GM12878 (cell line): ENCODE measurements at regions not wholly inside any gene's neighbourhood (a gene's known extent, or its start where the extent isn't known, plus 50 kb on each side); places are given as distances from the start of the nearest gene placed in this dataset.

Source experiments
- ATAC-seq: fragments of 200-7000 bp; cut with Tn5 transposase; 3 replicates; pipeline ENCODE4 v1.9.1; 2020; ENCODE audit warnings: mild to moderate bottlenecking, moderate library complexity
- BruUV-seq: library from RNA; stranded (reverse); fragments of 400-500 nt; replicated peaks from 2 replicates; lab custom pipeline; 2021; lab: Mats Ljungman, UMichigan
- CTCF ChIA-PET: fragments of 300-600 bp; sonication (Branson Sonifier 250); formaldehyde crosslinking; extraction: SDS; loops from one replicate; lab custom pipeline; 2021; ENCODE audit warnings: inconsistent platforms; lab: Yijun Ruan, JAX
- POLR2A ChIA-PET: fragments of 350-600 bp; formaldehyde crosslinking; extraction: SDS; loops from one replicate; lab custom pipeline; 2021; ENCODE audit warnings: inconsistent platforms; lab: Charles Lee
- RAD21 ChIA-PET: fragments of 300-600 bp; sonication (Branson Sonifier 250); formaldehyde crosslinking; loops from one replicate; lab custom pipeline; 2023; ENCODE audit warnings: antibody characterized with exemption; ENCODE audit not compliant: unreplicated experiment; lab: Charles Lee
- SMC1A ChIA-PET: fragments of 300-600 bp; sonication (Branson Sonifier 250); formaldehyde crosslinking; loops from one replicate; lab custom pipeline; 2023; ENCODE audit not compliant: unreplicated experiment, uncharacterized antibody; lab: Charles Lee
- DNase-seq: peaks from one replicate; pipeline ENCODE4 v3.0.0-alpha.2; 2011; ENCODE audit warnings: low read depth, low spot score
- FAIRE-seq: peaks from 3 replicates; lab custom pipeline; 2011; peaks lifted over from hg19 to GRCh38; lab: Jason Lieb, UNC
- H2AFZ ChIP-seq: 2 replicates; pipeline ENCODE4 v1.6.0; 2011; ENCODE audit warnings: low read depth, low read length, control low read depth; ENCODE audit not compliant: control insufficient read depth
- H3K27ac ChIP-seq: 2 replicates; pipeline ENCODE4 v1.5.1; 2011; ENCODE audit warnings: control low read depth; ENCODE audit not compliant: control insufficient read depth, insufficient read depth
- H3K27me3 ChIP-seq, 2 experiments: replicated peaks in 1 of 2; 2 replicates each; pipeline versions ENCODE4 v1.6.0 to v1.6.1; 2011; ENCODE audit warnings: low read length in 1 of 2; ENCODE audit not compliant: control insufficient read depth in 2 of 2, insufficient read depth in 2 of 2
- H3K36me3 ChIP-seq, 2 experiments: 2 replicates each; pipeline ENCODE4 v1.5.1; 2011; ENCODE audit warnings: low read length in 1 of 2; ENCODE audit not compliant: control insufficient read depth in 2 of 2, insufficient read depth in 2 of 2
- H3K4me1 ChIP-seq: 2 replicates; pipeline ENCODE4 v1.6.1; 2011; ENCODE audit warnings: mild to moderate bottlenecking, low read length, moderate library complexity, mixed read lengths; ENCODE audit not compliant: control insufficient read depth, insufficient read depth
- H3K4me2 ChIP-seq: 2 replicates; pipeline ENCODE4 v1.6.0; 2011; ENCODE audit warnings: control low read depth; ENCODE audit not compliant: control insufficient read depth, insufficient read depth
- H3K4me3 ChIP-seq: fragments of 200-600 bp; sonication (generic); 2 replicates; pipeline ENCODE4 v1.5.1; 2016
- H3K79me2 ChIP-seq: 2 replicates; pipeline ENCODE4 v1.6.0; 2011; ENCODE audit warnings: low read length; ENCODE audit not compliant: control insufficient read depth, insufficient read depth
- H3K9ac ChIP-seq: 2 replicates; pipeline ENCODE4 v1.8.0; 2011; ENCODE audit warnings: low read length, control low read depth, mixed read lengths; ENCODE audit not compliant: control insufficient read depth, insufficient read depth
- H3K9me3 ChIP-seq: replicated peaks from 3 replicates; pipeline ENCODE4 v1.5.1; 2011; ENCODE audit warnings: mild to moderate bottlenecking, low read length; ENCODE audit not compliant: control insufficient read depth, insufficient read depth
- H4K20me1 ChIP-seq: 2 replicates; pipeline ENCODE4 v1.6.0; 2011; ENCODE audit not compliant: control insufficient read depth, insufficient read depth
- BCL11A ChIP-seq: IDR thresholded peaks from 2 replicates; pipeline ENCODE4 v1.6.1; 2011; ENCODE audit warnings: low read depth, low read length
- CREM ChIP-seq: IDR thresholded peaks from 2 replicates; pipeline ENCODE4 v1.6.1; 2014; ENCODE audit warnings: antibody characterized with exemption, low read depth
- CUX1 ChIP-seq: IDR thresholded peaks from 2 replicates; pipeline ENCODE4 v1.6.1; 2012; ENCODE audit warnings: improper control_type of control experiment, low read depth, low read length; ENCODE audit not compliant: insufficient replicate concordance
- E2F4 ChIP-seq: IDR thresholded peaks from 2 replicates; pipeline ENCODE4 v1.6.1; 2012; ENCODE audit warnings: low read depth, low read length, improper control_type of control experiment
- FOS ChIP-seq: IDR thresholded peaks from 3 replicates; pipeline ENCODE4 v1.6.1; 2011; ENCODE audit warnings: borderline replicate concordance; ENCODE audit not compliant: insufficient read length; ENCODE audit errors: extremely low read depth
- GATAD2B ChIP-seq: fragments of 450-650 bp; conservative IDR thresholded peaks from 2 replicates; pipeline ENCODE4 v1.6.1; 2017; ENCODE audit warnings: low read depth, mild to moderate bottlenecking, moderate library complexity
- KAT2A ChIP-seq: conservative IDR thresholded peaks from 2 replicates; pipeline ENCODE4 v1.6.1; 2011; ENCODE audit warnings: low read depth, low read length; ENCODE audit not compliant: control insufficient read depth
- MEF2A ChIP-seq: IDR thresholded peaks from 2 replicates; pipeline ENCODE4 v1.6.1; 2011; ENCODE audit warnings: low read depth, mild to moderate bottlenecking, low read length, moderate library complexity; ENCODE audit not compliant: insufficient read depth
- NFIC ChIP-seq: IDR thresholded peaks from 2 replicates; pipeline ENCODE4 v1.6.1; 2012; ENCODE audit warnings: low read depth, mild to moderate bottlenecking, inconsistent platforms, low read length, moderate library complexity
- NFXL1 ChIP-seq: fragments of 450-650 bp; IDR thresholded peaks from 2 replicates; pipeline ENCODE4 v1.6.1; 2017; ENCODE audit warnings: antibody characterized with exemption, mild to moderate bottlenecking, borderline replicate concordance
- RAD51 ChIP-seq: fragments of 450-650 bp; IDR thresholded peaks from 2 replicates; pipeline ENCODE4 v1.6.1; 2016; ENCODE audit warnings: moderate library complexity, mild to moderate bottlenecking, inconsistent platforms
- RBBP5 ChIP-seq: fragments of 200-600 bp; sonication (generic); conservative IDR thresholded peaks from 2 replicates; pipeline ENCODE4 v1.6.1; 2016
- TAF1 ChIP-seq: IDR thresholded peaks from 2 replicates; pipeline ENCODE4 v1.6.1; 2011; ENCODE audit warnings: mild to moderate bottlenecking, low read depth, low read length, borderline replicate concordance
- ZNF24 ChIP-seq: fragments of 450-650 bp; IDR thresholded peaks from 2 replicates; pipeline ENCODE4 v1.6.1; 2017; ENCODE audit warnings: antibody characterized with exemption, mild to moderate bottlenecking
- ZZZ3 ChIP-seq: IDR thresholded peaks from 2 replicates; pipeline ENCODE4 v1.6.1; 2011; ENCODE audit warnings: low read depth; ENCODE audit not compliant: control insufficient read depth, insufficient read length
- WGBS: methylation state at CpG from one replicate; pipeline ENCODE4 v1.1.6; 2016; ENCODE audit warnings: low lambda C conversion rate; ENCODE audit not compliant: insufficient replicate concordance, insufficient coverage; ENCODE audit errors: missing lambda C conversion rate; 5-methylcytosine and 5-hydroxymethylcytosine counted together
- in situ Hi-C: fragments of 300-500 bp; cut with MboI; formaldehyde crosslinking; loops from 9 replicates; pipeline ENCODE4 v1.14.3; 2018; ENCODE audit warnings: mixed read lengths
- intact Hi-C: fragments of 100-400 bp; cut with micrococcal nuclease; formaldehyde crosslinking; loops from one replicate; pipeline ENCODE4 v1.14.2; 2022; ENCODE audit not compliant: unreplicated experiment
- TF ChIP-seq, protein P1 (sequence below): IDR thresholded peaks from 2 replicates; pipeline ENCODE4 v1.6.1; 2012; ENCODE audit warnings: mild to moderate bottlenecking, low read depth, low read length

DNA sequence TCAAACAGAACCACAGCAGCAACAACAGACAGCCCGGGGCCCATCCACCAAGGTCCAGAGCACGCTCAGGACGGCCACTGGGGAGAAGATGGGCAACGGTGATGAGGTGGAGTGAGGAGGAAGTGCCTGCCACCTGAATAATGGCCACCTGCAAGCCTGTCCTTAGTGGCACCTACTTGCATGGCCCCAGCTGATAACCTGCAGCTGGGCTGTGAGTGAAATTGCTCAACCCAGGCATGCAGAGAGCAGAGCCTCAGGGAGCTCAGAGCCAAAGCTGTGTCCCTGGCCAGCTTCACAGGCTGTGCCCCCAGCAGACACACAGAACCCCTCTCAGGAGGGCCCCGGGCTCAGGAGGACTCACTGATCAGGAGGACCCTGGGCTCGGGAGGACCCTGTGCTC, 102.4 kb upstream of the ADRA2C start (continued):
- TF ChIP-seq CUX1 (no peak), NFIC (no peak), TAF1 (no peak), KAT2A (no peak), FOS (no peak)

- no peak for ATAC-seq
- SMC1A ChIA-PET, result no interaction called here
- TF ChIP-seq GATAD2B (no peak), CREM (no peak), NFXL1 (no peak), RBBP5 (no peak), BCL11A (no peak), E2F4 (no peak), RAD51 (no peak), ZZZ3 (no peak), ZNF24 (no peak), MEF2A (no peak)
- TF ChIP-seq, protein P1, sequence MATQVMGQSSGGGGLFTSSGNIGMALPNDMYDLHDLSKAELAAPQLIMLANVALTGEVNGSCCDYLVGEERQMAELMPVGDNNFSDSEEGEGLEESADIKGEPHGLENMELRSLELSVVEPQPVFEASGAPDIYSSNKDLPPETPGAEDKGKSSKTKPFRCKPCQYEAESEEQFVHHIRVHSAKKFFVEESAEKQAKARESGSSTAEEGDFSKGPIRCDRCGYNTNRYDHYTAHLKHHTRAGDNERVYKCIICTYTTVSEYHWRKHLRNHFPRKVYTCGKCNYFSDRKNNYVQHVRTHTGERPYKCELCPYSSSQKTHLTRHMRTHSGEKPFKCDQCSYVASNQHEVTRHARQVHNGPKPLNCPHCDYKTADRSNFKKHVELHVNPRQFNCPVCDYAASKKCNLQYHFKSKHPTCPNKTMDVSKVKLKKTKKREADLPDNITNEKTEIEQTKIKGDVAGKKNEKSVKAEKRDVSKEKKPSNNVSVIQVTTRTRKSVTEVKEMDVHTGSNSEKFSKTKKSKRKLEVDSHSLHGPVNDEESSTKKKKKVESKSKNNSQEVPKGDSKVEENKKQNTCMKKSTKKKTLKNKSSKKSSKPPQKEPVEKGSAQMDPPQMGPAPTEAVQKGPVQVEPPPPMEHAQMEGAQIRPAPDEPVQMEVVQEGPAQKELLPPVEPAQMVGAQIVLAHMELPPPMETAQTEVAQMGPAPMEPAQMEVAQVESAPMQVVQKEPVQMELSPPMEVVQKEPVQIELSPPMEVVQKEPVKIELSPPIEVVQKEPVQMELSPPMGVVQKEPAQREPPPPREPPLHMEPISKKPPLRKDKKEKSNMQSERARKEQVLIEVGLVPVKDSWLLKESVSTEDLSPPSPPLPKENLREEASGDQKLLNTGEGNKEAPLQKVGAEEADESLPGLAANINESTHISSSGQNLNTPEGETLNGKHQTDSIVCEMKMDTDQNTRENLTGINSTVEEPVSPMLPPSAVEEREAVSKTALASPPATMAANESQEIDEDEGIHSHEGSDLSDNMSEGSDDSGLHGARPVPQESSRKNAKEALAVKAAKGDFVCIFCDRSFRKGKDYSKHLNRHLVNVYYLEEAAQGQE, result no peak
Observed at GRCh38 chr4:3662516-3662915, 103.7 kb upstream of the ADRA2C start.

More at GRCh38 chr4:3662516-3662915, 103.7 kb upstream of the ADRA2C start:
- DNase-seq, result no peak
- intact Hi-C loops, result no loop called here
- H2AFZ ChIP-seq, result no peak overlapping the region
- no peak overlapping the region for H3K9ac ChIP-seq
- ChIA-PET RAD21 (no interaction called here), POLR2A (no interaction called here), CTCF (no interaction called here)
- no peaks in the 10 kb centered on the region for H3K4me1 ChIP-seq
- 42% methylated on average over 16 of the region's 16 CpGs for WGBS
- no peak overlapping the region for H3K27ac ChIP-seq
- FAIRE-seq, result no peak
- no peaks in the 10 kb centered on the region for H4K20me1 ChIP-seq
- no peak overlapping the region for H3K4me2 ChIP-seq
- BruUV-seq, result no TSS peak
- H3K79me2 ChIP-seq, result no peaks in the 10 kb centered on the region
- in situ Hi-C loops, result no loop called here
- H3K4me3 ChIP-seq, result no peak overlapping the region
- H3K27me3 ChIP-seq, result peaks cover 0 to 4% of the 10 kb centered on the region in 2 experiments; a peak in 3 of 4 replicates
- H3K36me3 ChIP-seq, result no peaks in the 10 kb centered on the region
- no peaks in the 10 kb centered on the region; the same call in 2 of the 3 replicates for H3K9me3 ChIP-seq
